HCT116 (cell line): ENCODE measurements at regions not wholly inside any gene's neighbourhood (a gene's known extent, or its start where the extent isn't known, plus 50 kb on each side); places are given as distances from the start of the nearest gene placed in this dataset.

Experiments
- ATAC-seq: fragments of 200-7000 bp; cut with Tn5 transposase; 2 replicates; pipeline ENCODE4 v1.9.1; 2020; ENCODE audit warnings: mild to moderate bottlenecking, moderate library complexity
- BruUV-seq: library from RNA; stranded (reverse); fragments of 400-500 nt; replicated peaks from 2 replicates; lab custom pipeline; 2021; lab: Mats Ljungman, UMichigan
- CTCF ChIA-PET: fragments of 300-600 bp; sonication (Branson Sonifier 250); formaldehyde crosslinking; loops from one replicate; lab custom pipeline; 2021; ENCODE audit warnings: antibody characterized with exemption; lab: Charles Lee
- POLR2A ChIA-PET: fragments of 300-600, 350-600 bp; sonication (Branson Sonifier 250); formaldehyde crosslinking; loops from one replicate; lab custom pipeline; 2021; ENCODE audit warnings: antibody characterized with exemption; lab: Charles Lee
- RAD21 ChIA-PET, 2 experiments: fragments of 300-600 bp; sonication (Branson Sonifier 250); formaldehyde crosslinking; loops; one replicate each; lab custom pipeline; 2023; ENCODE audit warnings: low total read pairs in 2 of 2; ENCODE audit not compliant: uncharacterized antibody in 2 of 2, unreplicated experiment in 2 of 2, low non-redundant PET in 1 of 2; lab: Charles Lee
- DNase-seq: peaks from one replicate; pipeline ENCODE4 v3.0.0-alpha.2; 2010; ENCODE audit warnings: low read depth, low spot score
- H2AFZ ChIP-seq: fragments of 200-600 bp; shearing (Covaris generic), sonication (generic); 2 replicates; pipeline ENCODE4 v1.6.1; 2017; ENCODE audit warnings: low read depth, mixed run types, mixed read lengths, antibody characterized with exemption, low read length; ENCODE audit not compliant: poor library complexity, severe bottlenecking
- H3K27ac ChIP-seq: 2 replicates; pipeline ENCODE4 v1.5.1; 2012; ENCODE audit warnings: low read depth, low read length
- H3K27me3 ChIP-seq: fragments of 200-600 bp; sonication (generic); 2 replicates; pipeline ENCODE4 v1.6.1; 2016; ENCODE audit warnings: mixed run types, low read length, mixed read lengths; ENCODE audit not compliant: insufficient read depth
- H3K36me3 ChIP-seq, 2 experiments: fragments of 200-500 bp in 1 of 2; fragments of 200-600 bp in 1 of 2; sonication (Bioruptor generic) in 1 of 2; sonication (generic) in 1 of 2; 2 replicates each; pipeline versions ENCODE4 v1.5.1 to v1.6.1; 2014 to 2016; ENCODE audit warnings: low read length in 2 of 2, inconsistent platforms in 1 of 2, mixed read lengths in 1 of 2, mixed run types in 1 of 2; ENCODE audit not compliant: insufficient read depth in 2 of 2, control insufficient read depth in 1 of 2
- H3K4me1 ChIP-seq, 2 experiments: fragments of 200-600 bp in 1 of 2; sonication (generic) in 1 of 2; 2 replicates each; pipeline versions ENCODE4 v1.5.1 to v1.6.1; 2012 to 2017; ENCODE audit warnings: low read length in 2 of 2, inconsistent platforms in 1 of 2, mild to moderate bottlenecking in 1 of 2, mixed read lengths in 1 of 2, mixed run types in 1 of 2, moderate library complexity in 1 of 2; ENCODE audit not compliant: insufficient read depth in 2 of 2, control insufficient read depth in 1 of 2
- H3K4me2 ChIP-seq: fragments of 200-600 bp; sonication (generic); 2 replicates; pipeline ENCODE4 v1.6.1; 2017; ENCODE audit warnings: mixed run types, low read length, mixed read lengths
- H3K4me3 ChIP-seq, 2 experiments: fragments of 200-600 bp in 1 of 2; sonication (generic) in 1 of 2; replicated peaks in 1 of 2; 2 replicates each; pipeline ENCODE4 v1.5.1; 2011 to 2016; ENCODE audit warnings: low read length in 2 of 2, control low read depth in 1 of 2, low read depth in 1 of 2, mild to moderate bottlenecking in 1 of 2, mixed read lengths in 1 of 2, mixed run types in 1 of 2
- H3K79me2 ChIP-seq: fragments of 200-600 bp; sonication (generic); 2 replicates; pipeline ENCODE4 v1.6.1; 2017; ENCODE audit warnings: mild to moderate bottlenecking, mixed run types, low read length, moderate library complexity, mixed read lengths; ENCODE audit not compliant: insufficient read depth
- H3K9ac ChIP-seq: fragments of 200-600 bp; sonication (generic); 2 replicates; pipeline ENCODE4 v1.6.1; 2016; ENCODE audit warnings: low read length, mixed read lengths
- H3K9me2 ChIP-seq: fragments of 200-600 bp; sonication (generic), shearing (Covaris generic); 2 replicates; pipeline ENCODE4 v1.6.1; 2017; ENCODE audit warnings: mixed run types, mild to moderate bottlenecking, moderate library complexity; ENCODE audit not compliant: insufficient read depth
- H3K9me3 ChIP-seq, 2 experiments: fragments of 200-500 bp in 1 of 2; fragments of 200-600 bp in 1 of 2; sonication (Bioruptor generic) in 1 of 2; sonication (generic) in 1 of 2; 2 replicates each; pipeline ENCODE4 v1.6.1; 2014 to 2017; ENCODE audit warnings: low read length in 2 of 2, mixed read lengths in 2 of 2, inconsistent platforms in 1 of 2, low read depth in 1 of 2, mild to moderate bottlenecking in 1 of 2, mixed run types in 1 of 2, moderate library complexity in 1 of 2; ENCODE audit not compliant: control insufficient read depth in 1 of 2, insufficient read depth in 1 of 2
- H4K20me1 ChIP-seq: fragments of 200-600 bp; sonication (generic), shearing (Covaris generic); 2 replicates; pipeline ENCODE4 v1.6.1; 2017; ENCODE audit warnings: mixed run types, mild to moderate bottlenecking, moderate library complexity; ENCODE audit not compliant: insufficient read depth
- EZH2 ChIP-seq: fragments of 200-600 bp; sonication (generic); IDR thresholded peaks from 2 replicates; pipeline ENCODE4 v1.6.1; 2017; ENCODE audit warnings: antibody characterized with exemption, mixed run types
- EZH2phosphoT487 ChIP-seq: fragments of 200-600 bp; IDR thresholded peaks from 2 replicates; pipeline ENCODE4 v1.6.1; 2018; ENCODE audit warnings: antibody characterized with exemption, borderline replicate concordance
- FOSL1 ChIP-seq: IDR thresholded peaks from 2 replicates; pipeline ENCODE4 v1.6.1; 2012; ENCODE audit warnings: low read depth
- POLR2A ChIP-seq: IDR thresholded peaks from 2 replicates; pipeline ENCODE4 v1.7.0; 2011; ENCODE audit warnings: borderline replicate concordance; ENCODE audit not compliant: insufficient read depth, insufficient read length; ENCODE audit errors: extremely low read depth
- POLR2AphosphoS5 ChIP-seq: IDR thresholded peaks from 2 replicates; pipeline ENCODE4 v1.6.1; 2011; ENCODE audit warnings: mild to moderate bottlenecking, low read depth, low read length, moderate library complexity
- SIN3A ChIP-seq: IDR thresholded peaks from 2 replicates; pipeline ENCODE4 v1.6.1; 2012; ENCODE audit warnings: low read depth
- SP1 ChIP-seq: IDR thresholded peaks from 2 replicates; pipeline ENCODE4 v1.6.1; 2012; ENCODE audit warnings: low read depth
- SRF ChIP-seq: IDR thresholded peaks from 2 replicates; pipeline ENCODE4 v1.6.1; 2012; ENCODE audit warnings: low read depth
- TCF7L2 ChIP-seq: IDR thresholded peaks from 2 replicates; pipeline ENCODE4 v1.7.0; 2011; ENCODE audit warnings: borderline replicate concordance, inconsistent platforms; ENCODE audit not compliant: insufficient read depth, insufficient read length; ENCODE audit errors: extremely low read depth
- YY1 ChIP-seq: IDR thresholded peaks from 2 replicates; pipeline ENCODE4 v1.6.1; 2011; ENCODE audit warnings: low read length, low read depth, moderate library complexity, mild to moderate bottlenecking; ENCODE audit not compliant: insufficient replicate concordance; ENCODE audit errors: extremely low read depth
- ZBTB33 ChIP-seq: IDR thresholded peaks from 2 replicates; pipeline ENCODE4 v1.6.1; 2011; ENCODE audit warnings: mild to moderate bottlenecking, low read length, moderate library complexity; ENCODE audit not compliant: insufficient replicate concordance; ENCODE audit errors: extremely low read depth
- ZFX ChIP-seq: fragments of 450-650 bp; IDR thresholded peaks from 2 replicates; pipeline ENCODE4 v1.6.1; 2017
- ZNF274 ChIP-seq: fragments of 200-500 bp; sonication (Bioruptor generic); IDR thresholded peaks from 2 replicates; pipeline ENCODE4 v1.6.1; 2014; ENCODE audit warnings: mild to moderate bottlenecking, low read depth, low read length, inconsistent platforms
- intact Hi-C: fragments of 100-400 bp; cut with micrococcal nuclease; formaldehyde crosslinking; loops from 2 replicates; pipeline ENCODE4 v1.10.0; 2022
- TF ChIP-seq, protein P1 (sequence below): IDR thresholded peaks from 2 replicates; pipeline ENCODE4 v1.6.1; 2012

- no TSS peak for BruUV-seq
- POLR2A ChIA-PET, result no interaction called here
Observed at GRCh38 chr21:23496729-23497128, 2110.6 kb downstream of the MRPL39 start.

More at GRCh38 chr21:23496729-23497128, 2110.6 kb downstream of the MRPL39 start:
- no peak overlapping the region for H3K4me2 ChIP-seq
- ChIA-PET CTCF (no interaction called here), RAD21 (no interaction called here)
- H3K79me2 ChIP-seq, result no peaks in the 10 kb centered on the region
- H3K9ac ChIP-seq, result no peak overlapping the region
- no peaks in the 10 kb centered on the region for H3K36me3 ChIP-seq
- no peaks in the 10 kb centered on the region for H3K4me1 ChIP-seq
- H2AFZ ChIP-seq, result no peak overlapping the region
- H3K27ac ChIP-seq, result no peak overlapping the region
- H3K4me3 ChIP-seq, result no peak overlapping the region
- intact Hi-C loops, result no loop called here
- no peak for ATAC-seq
- TF ChIP-seq, protein P1, sequence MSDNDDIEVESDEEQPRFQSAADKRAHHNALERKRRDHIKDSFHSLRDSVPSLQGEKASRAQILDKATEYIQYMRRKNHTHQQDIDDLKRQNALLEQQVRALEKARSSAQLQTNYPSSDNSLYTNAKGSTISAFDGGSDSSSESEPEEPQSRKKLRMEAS, result no peak
- no peak for TF ChIP-seq ZNF274
- no peak for TF ChIP-seq SP1
- no peak for TF ChIP-seq ZFX
- no peak for TF ChIP-seq POLR2AphosphoS5
- TF ChIP-seq YY1, result no peak
- no peak for TF ChIP-seq FOSL1
- TF ChIP-seq SIN3A, result no peak
- no peak for TF ChIP-seq SRF
- TF ChIP-seq ZBTB33, result no peak
- TF ChIP-seq TCF7L2, result no peak
- no peak for TF ChIP-seq POLR2A
- no peak for TF ChIP-seq EZH2phosphoT487
- no peak for TF ChIP-seq EZH2
- H4K20me1 ChIP-seq, result no peaks in the 10 kb centered on the region
- DNase-seq, result no peak
- H3K27me3 ChIP-seq, result no peaks in the 10 kb centered on the region
- H3K9me2 ChIP-seq, result no peaks in the 10 kb centered on the region
- peaks cover 3 to 22% of the 10 kb centered on the region in 2 experiments; a peak in 2 of 4 replicates for H3K9me3 ChIP-seq
